Peyer's patch (tissue), 4 donors: ENCODE measurements at regions not wholly inside any gene's neighbourhood (a gene's known extent, or its start where the extent isn't known, plus 50 kb on each side); places are given as distances from the start of the nearest gene placed in this dataset.

Experiments
- DNase-seq, 3 donors: peaks; one replicate each; pipeline ENCODE4 v3.0.0-alpha.2; 2017 to 2019
- H3K27ac ChIP-seq, 4 donors: fragments of 200-600 bp; sonication (generic); one replicate each; pipeline ENCODE4 v1.5.1; 2016 to 2019
- H3K27me3 ChIP-seq, 2 donors: fragments of 200-600 bp; sonication (generic); one replicate each; pipeline ENCODE4 v1.5.1; 2019
- H3K36me3 ChIP-seq, 3 donors: fragments of 200-600 bp; sonication (generic); one replicate each; pipeline ENCODE4 v1.5.1; 2016 to 2019
- H3K4me1 ChIP-seq, 4 donors: fragments of 200-600 bp; sonication (generic); one replicate each; pipeline ENCODE4 v1.5.1; 2016 to 2019
- H3K4me3 ChIP-seq, 4 donors: fragments of 200-600 bp; sonication (generic); 1 replicate in 3 of 4; 2 replicates in 1 of 4; pipeline ENCODE4 v1.5.1; 2016 to 2019; ENCODE audit warnings: mild to moderate bottlenecking in 1 of 4
- H3K9me3 ChIP-seq, 4 donors: fragments of 200-600 bp; sonication (generic); one replicate each; pipeline ENCODE4 v1.5.1; 2016 to 2019; ENCODE audit warnings: mild to moderate bottlenecking in 1 of 4
- POLR2A ChIP-seq, 2 donors: fragments of 450-650 bp; IDR thresholded peaks; one replicate each; pipeline ENCODE4 v1.5.1; 2017; ENCODE audit warnings: antibody characterized with exemption in 2 of 2, mild to moderate bottlenecking in 2 of 2, moderate library complexity in 2 of 2
- TF ChIP-seq, protein P1 (sequence below), 6 experiments: fragments of 450-650 bp in 4 of 6; fragments of 200-600 bp in 2 of 6; sonication (generic) in 1 of 6; IDR thresholded peaks; one replicate each; pipeline ENCODE4 v1.5.1; 2017 to 2019; ENCODE audit warnings: antibody characterized with exemption in 6 of 6, mild to moderate bottlenecking in 3 of 6, moderate library complexity in 1 of 6

DNA sequence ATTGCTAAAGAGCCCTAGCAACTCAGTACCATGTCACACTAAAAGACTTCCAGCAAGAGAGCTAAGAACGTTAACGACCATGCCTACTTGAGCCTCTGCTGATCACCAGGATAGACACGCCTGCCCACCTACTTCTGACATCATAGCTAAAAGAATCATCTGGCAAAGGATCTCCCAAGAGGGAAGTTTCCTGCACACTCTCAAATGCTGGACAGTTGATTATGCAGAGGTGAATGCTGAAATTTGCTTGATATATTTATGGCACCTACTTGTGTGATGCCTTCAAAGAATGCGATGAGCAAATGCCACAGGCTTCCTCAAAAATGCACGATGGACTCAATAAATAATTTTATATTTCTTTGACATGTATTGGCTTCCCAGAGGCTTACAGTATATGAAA, 113.6 kb downstream of the GALC start:
- H3K27ac ChIP-seq = no peak overlapping the region
- no peaks in the 10 kb centered on the region for H3K36me3 ChIP-seq
- H3K4me3 ChIP-seq = no peak overlapping the region
- no peaks in the 10 kb centered on the region for H3K9me3 ChIP-seq
- TF ChIP-seq POLR2A (IDR thresholded peaks at IDR 0.05) = no peak
- TF ChIP-seq, protein P1, sequence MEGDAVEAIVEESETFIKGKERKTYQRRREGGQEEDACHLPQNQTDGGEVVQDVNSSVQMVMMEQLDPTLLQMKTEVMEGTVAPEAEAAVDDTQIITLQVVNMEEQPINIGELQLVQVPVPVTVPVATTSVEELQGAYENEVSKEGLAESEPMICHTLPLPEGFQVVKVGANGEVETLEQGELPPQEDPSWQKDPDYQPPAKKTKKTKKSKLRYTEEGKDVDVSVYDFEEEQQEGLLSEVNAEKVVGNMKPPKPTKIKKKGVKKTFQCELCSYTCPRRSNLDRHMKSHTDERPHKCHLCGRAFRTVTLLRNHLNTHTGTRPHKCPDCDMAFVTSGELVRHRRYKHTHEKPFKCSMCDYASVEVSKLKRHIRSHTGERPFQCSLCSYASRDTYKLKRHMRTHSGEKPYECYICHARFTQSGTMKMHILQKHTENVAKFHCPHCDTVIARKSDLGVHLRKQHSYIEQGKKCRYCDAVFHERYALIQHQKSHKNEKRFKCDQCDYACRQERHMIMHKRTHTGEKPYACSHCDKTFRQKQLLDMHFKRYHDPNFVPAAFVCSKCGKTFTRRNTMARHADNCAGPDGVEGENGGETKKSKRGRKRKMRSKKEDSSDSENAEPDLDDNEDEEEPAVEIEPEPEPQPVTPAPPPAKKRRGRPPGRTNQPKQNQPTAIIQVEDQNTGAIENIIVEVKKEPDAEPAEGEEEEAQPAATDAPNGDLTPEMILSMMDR (IDR thresholded peaks at IDR 0.05) = no peak
- no peaks in the 10 kb centered on the region for H3K4me1 ChIP-seq
- no peak for DNase-seq
- no peaks in the 10 kb centered on the region for H3K27me3 ChIP-seq

DNA sequence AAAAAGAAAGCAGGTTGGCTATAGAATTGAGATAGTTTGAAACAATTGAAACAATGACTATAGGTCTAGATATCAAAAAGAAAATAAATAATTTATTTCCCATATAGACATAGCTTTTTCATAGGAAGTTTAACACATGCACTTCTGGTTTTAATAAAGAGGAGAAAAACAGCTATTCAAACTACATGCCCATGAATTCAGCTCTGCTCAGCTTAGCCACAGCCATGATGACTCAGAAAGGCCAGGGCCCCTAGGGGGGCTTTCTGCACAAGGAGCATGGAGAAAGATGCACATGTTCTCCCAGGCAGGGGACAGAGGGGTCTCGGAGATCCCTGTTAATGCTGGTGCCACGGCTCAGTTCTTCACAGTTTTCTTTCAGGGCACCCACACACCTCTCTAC, 114.0 kb downstream of the GALC start:
- H3K4me1 ChIP-seq = no peaks in the 10 kb centered on the region
- no peak overlapping the region for H3K4me3 ChIP-seq
- no peak for DNase-seq
- H3K27ac ChIP-seq = no peak overlapping the region
- H3K36me3 ChIP-seq = no peaks in the 10 kb centered on the region
- no peaks in the 10 kb centered on the region for H3K9me3 ChIP-seq
- no peak for TF ChIP-seq POLR2A (IDR thresholded peaks at IDR 0.05)
- TF ChIP-seq, protein P1 (IDR thresholded peaks at IDR 0.05) = no peak
- no peaks in the 10 kb centered on the region for H3K27me3 ChIP-seq

DNA sequence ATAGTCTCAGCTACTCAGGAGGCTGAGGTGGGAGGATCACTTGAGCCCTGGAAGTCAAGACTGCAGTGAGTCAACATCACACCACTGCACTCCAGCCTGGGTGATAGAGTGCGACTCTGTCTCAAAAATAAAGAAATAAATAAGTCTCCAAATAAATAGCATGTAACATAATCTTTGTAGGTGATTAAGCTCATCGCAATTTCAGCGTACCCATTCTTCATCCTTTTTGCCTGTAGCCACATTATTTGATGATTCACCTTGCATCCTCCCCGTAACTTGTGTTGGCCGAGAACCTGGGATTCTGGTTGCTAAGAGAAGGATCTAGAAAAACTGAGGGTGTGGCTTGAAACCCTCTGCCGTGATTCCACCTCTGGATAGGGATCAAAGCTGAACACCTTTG, 115.1 kb downstream of the GALC start:
- Histone ChIP-seq H3K9me3 (no peaks in the 10 kb centered on the region), H3K27ac (no peak overlapping the region), H3K4me1 (no peaks in the 10 kb centered on the region), H3K27me3 (no peaks in the 10 kb centered on the region), H3K4me3 (no peak overlapping the region), H3K36me3 (no peaks in the 10 kb centered on the region)
- TF ChIP-seq, protein P1 (IDR thresholded peaks at IDR 0.05) = no peak
- no peak for TF ChIP-seq POLR2A (IDR thresholded peaks at IDR 0.05)
- no peak for DNase-seq

DNA sequence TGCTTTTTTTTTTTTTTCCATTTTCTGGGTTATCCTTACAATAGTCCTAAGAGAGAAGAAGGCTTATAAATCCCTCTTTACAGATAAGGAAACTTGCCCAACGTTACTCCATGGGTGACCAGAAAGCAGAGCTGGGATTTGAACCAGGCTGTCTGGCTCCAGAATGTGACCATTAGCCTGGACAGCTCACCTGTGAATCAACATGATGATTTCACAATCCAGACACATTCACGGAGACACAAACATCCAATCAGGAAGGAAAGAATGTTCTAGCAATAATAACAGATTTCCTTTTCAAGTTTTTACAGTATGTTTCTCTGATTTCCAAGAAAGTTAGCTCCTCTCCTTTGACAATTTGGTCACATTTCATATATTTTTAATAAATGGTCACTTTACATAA, 118.3 kb downstream of the GALC start:
- TF ChIP-seq POLR2A (IDR thresholded peaks at IDR 0.05) = no peak
- TF ChIP-seq, protein P1 (IDR thresholded peaks at IDR 0.05) = no peak
- H3K36me3 ChIP-seq = no peaks in the 10 kb centered on the region
- no peak overlapping the region for H3K4me3 ChIP-seq
- no peaks in the 10 kb centered on the region for H3K9me3 ChIP-seq
- H3K27me3 ChIP-seq = no peaks in the 10 kb centered on the region
- no peaks in the 10 kb centered on the region for H3K4me1 ChIP-seq
- no peak overlapping the region for H3K27ac ChIP-seq
- no peak for DNase-seq

DNA sequence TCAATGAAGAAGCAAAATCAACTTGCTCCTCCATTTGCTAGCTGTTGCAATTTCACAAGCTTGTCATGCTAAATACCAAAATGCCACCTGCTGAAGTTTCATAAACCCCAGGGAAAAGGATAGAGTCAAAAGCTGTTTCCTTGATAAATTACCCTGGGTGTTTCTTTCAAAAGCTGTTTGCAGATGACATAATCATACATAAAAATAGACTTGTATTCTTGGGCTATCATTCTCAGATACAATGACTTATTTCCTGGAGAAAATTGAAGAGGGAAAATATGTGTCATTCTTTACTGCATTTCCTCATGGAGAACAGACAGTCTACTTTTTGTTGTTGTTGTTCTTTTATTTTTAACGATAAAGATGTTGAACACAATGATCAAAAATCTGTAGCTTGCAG, 119.2 kb downstream of the GALC start:
- TF ChIP-seq POLR2A (IDR thresholded peaks at IDR 0.05) = no peak
- TF ChIP-seq, protein P1 (IDR thresholded peaks at IDR 0.05) = no peak
- H3K27ac ChIP-seq = no peak overlapping the region
- no peak for DNase-seq
- no peaks in the 10 kb centered on the region for H3K27me3 ChIP-seq
- no peak overlapping the region for H3K4me3 ChIP-seq
- H3K36me3 ChIP-seq = no peaks in the 10 kb centered on the region
- H3K4me1 ChIP-seq = no peaks in the 10 kb centered on the region
- H3K9me3 ChIP-seq = no peaks in the 10 kb centered on the region
